Inflammatory macrophage treated with lipopolysaccharide for 1 hour (primary cell): ENCODE measurements at regions not wholly inside any gene's neighbourhood (a gene's known extent, or its start where the extent isn't known, plus 50 kb on each side); places are given as distances from the start of the nearest gene placed in this dataset.
A peak's percentile ranks its signal among the peaks of the same experiment; 100 is the strongest.
"Not testable (repeated sequence)": the region's sequence is repeated elsewhere in the genome, so short reads cannot be mapped to it uniquely, and the experiment has no call there.

ENCODE experiments used
- DNase-seq, 2 donors: peaks; one replicate each; pipeline ENCODE4 v3.0.0-alpha.2; 2020 to 2022

- DNase-seq: no peak
Observed at GRCh38 chr5:54883374-54884194, 101.8 kb downstream of the ESM1 start.

DNA sequence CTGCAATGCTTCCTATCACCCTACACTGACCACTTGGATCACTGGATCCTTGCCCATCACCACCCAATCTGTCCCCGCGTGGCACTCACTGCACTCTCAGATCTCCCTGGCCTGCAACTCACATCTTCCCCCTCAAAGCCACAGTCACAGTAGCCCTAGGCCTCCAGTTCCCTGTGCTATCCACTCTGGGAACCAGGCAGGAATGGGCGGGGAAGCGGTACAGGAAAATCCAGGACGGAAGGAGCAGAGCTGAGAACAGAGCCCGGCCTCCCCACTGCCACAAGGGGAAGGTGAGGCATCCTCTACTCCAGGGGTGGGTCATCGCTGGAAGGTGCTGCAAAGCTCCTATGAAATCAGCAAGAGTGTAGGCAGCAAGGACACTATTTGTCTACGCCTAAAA lies 102.6 kb downstream of the ESM1 start:
- no peak for DNase-seq

DNA sequence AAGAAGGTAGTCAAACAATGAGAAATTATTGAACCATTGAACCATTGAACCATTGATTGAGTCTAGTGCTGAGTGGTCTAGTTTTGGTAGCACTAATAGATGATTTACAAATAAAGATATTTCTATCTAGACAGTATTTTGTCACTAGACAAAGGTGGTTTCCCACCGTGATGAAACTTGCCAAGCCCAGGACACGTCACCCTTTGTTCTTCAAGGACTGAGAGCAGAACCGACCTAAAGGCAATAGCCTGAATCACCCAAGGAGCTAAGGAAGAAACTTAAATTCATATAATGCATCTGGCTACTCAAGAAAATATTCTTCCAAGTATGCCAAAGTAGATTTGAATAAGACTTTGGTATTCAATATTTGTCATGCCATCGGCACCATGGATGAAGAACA lies 103.3 kb downstream of the ESM1 start:
- no peak for DNase-seq

- no peak for DNase-seq
Observed at GRCh38 chr5:54881286-54882005, 103.9 kb downstream of the ESM1 start.

GRCh38 chr5:54876976-54877375 lies 108.4 kb downstream of the ESM1 start:
- no peak for DNase-seq

DNA sequence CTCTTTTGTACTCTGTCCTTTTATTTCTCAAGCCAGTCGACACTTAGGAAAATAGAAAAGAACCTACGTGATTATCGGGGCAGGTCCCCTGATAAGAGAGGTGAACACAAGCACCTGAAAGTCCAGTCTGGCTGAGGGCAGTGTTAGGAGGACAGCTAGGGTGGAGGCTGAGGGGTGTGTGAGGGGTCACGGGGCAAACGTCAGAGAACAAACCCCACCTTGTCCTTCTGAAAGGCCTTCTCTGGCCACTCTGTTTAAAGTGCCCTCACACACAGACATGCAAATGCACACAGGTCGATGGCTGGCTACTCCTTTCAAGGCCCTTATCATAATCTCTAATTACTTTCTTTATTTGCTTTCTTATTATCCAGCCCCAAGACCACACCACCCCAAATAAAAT lies 108.8 kb downstream of the ESM1 start:
- DNase-seq: no peak

DNA sequence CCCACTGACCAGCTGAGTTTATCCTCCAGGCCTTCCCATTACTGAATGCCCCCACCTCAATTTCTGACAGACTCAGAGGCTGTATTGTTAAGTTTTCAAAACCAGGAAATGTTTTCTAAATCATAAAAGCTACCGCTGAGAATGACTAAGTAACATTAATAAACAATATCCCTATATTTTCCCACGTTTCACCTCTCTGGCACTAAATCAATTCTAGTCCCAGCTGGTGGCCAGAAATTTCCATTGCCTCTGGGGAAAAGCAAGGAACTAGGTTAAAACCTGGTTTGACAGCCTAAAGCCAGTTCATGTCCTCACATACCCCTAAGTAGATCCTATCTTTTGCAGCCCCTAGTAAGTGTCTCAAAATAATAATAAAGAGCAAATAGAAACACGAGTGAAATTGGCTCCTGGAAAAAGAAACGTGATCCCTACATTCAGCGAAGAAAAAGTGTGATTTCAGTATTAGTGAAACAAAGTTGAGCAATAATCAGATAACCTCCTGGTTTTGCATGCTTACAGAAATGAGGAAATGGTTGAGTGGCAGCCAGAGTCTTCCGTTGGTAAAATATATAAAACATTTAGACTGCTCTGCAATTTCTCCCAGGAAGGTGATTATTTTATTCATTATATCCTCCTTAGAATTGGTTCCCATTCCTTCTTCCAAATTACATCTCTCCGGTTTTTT lies 110.9 kb downstream of the ESM1 start:
- DNase-seq: peak; percentile 49 to 56

- no peak for DNase-seq
Observed at GRCh38 chr5:54873691-54874090, 111.7 kb downstream of the ESM1 start.

DNA sequence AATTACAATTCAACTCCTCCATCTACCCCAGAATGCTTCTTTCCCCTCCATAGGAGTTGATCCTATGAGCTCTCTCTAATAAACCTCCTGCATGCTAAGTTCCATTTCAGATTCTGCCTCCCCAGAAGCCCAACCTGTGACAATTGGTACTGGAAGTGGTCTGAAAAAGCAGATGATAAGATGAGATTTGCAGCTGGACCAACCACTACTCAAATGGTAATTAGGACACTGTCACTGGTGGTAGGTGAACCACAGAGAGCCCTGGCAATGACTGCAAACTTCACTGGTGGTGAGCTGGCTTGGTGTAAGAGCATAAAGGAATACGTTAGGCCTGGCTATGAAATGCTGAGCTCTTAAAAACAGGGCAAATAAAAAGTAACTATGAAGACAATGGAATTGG lies 112.6 kb downstream of the ESM1 start:
- DNase-seq: no peak

DNA sequence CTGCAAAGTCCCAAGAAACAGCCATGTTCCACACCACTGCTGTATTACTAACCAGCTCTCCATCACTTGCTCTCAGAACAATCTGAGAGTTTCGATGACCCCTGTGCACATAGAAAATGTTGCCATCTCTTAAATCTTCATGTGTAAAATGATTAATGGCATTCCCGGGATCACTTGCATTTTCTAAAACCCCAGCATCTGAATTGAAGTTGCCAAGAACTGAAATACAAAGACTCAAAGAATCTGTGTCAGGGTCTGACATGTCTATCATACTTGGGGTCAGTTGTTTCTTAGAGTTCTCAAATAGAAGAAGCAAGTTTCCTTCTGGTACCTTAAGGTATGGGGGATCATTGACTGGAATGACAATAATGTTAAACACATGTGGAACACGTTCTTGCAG lies 115.1 kb downstream of the ESM1 start:
- DNase-seq: no peak

GRCh38 chr5:54869691-54870090 lies 115.7 kb downstream of the ESM1 start:
- no peak for DNase-seq

GRCh38 chr5:54868511-54869483 lies 116.6 kb downstream of the ESM1 start:
- DNase-seq: no peak

GRCh38 chr5:54867310-54867944 lies 118.0 kb downstream of the ESM1 start:
- peak; percentile 55 to 86 for DNase-seq

DNA sequence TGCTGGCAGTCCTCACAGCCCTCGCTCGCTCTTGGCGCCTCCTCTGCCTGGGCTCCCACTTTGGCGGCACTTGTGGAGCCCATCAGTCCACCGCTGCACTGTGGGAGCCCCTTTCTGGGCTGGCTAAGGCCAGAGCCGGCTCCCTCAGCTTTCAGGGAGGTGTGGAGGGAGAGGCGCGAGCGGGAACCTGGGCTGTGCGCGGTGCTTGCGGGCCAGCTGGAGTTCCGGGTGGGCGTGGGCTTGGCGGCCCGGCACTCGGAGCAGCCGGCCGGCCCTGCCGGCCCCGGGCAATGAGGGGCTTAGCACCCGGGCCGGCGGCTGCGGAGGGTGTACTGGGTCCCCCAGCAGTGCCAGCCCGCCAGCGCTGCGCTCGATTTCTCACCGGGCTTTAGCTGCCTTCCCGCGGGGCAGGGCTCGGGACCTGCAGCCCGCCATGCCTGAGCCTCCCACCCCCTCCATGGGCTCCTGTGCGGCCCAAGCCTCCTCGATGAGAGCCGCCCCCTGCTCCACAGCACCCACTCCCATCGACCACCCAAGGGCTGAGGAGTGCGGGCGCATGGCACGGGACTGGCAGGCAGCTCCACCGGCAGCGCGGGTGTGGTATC lies 120.4 kb downstream of the ESM1 start:
- DNase-seq: not testable (repeated sequence)

DNA sequence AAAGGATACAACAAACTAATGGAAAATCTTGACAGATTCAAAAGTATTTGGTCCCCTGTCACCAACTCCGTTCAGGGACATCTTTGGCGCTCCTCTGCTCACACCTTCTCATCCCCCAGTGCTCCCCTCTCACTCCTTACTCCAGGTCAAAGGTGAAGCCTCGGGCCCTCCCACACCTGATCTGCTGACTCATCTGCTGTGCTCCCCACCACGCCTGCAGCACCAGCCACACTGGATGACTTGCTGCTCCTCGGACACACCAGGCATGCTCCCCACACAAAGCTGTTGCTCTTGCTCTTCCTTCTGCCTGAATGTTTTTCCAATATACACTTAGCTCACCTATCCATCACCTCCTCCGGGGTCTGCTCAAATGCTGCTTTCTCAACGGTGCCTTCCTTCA lies 123.4 kb downstream of the ESM1 start:
- DNase-seq: no peak

GRCh38 chr5:54861212-54861894 lies 124.0 kb downstream of the ESM1 start:
- no peak for DNase-seq

DNA sequence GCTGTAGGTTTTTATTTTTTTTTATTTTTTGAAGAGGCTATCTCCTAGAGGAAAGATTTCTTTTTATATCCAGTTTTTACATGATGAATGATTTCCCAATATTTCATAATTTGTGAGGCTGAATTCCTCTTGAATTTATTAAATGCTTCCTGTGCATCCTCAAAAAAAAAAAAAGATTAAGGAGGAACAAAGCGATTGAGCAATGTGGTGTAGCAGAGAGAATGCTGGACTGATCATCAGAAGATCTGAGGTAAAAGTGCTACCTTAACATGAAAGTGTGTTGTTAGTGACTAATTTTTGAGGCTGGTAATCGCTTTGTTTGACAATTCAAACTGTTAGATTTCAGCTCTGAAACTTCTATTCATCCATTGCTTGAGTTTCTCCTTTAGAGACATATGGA lies 125.1 kb downstream of the ESM1 start:
- no peak for DNase-seq

GRCh38 chr5:54859316-54859715 lies 126.1 kb downstream of the ESM1 start:
- peak in 1 of 2 donors; percentile 25 for DNase-seq

- DNase-seq: no peak
Observed at GRCh38 chr5:54854883-54855581, 130.4 kb downstream of the ESM1 start.

DNA sequence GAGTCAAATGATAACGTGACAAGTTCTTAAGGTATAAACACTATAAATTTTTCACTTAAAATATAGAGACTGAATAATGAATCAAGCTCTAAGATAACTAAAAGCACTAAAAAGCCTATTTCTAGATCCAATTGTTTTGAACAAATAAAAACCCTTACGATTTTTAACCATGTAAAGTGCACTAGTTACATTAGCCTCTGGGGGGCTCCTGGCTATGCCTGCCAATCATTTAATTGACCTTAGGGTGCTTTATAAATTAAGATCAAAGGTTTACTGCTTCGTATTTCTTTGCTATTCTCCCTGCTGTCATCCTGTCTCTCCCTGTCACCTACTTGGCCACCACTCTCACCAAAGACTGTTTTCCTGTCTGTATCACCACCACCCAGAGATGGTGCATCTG lies 133.4 kb downstream of the ESM1 start:
- no peak for DNase-seq
